ENCODE measurements at regions not wholly inside any gene's neighbourhood (a gene's known extent, or its start where the extent isn't known, plus 50 kb on each side); places are given as distances from the start of the nearest gene placed in this dataset.

GRCh38 chr2:8003462-8004075 is 678.3 kb upstream of the ID2 start:
- TF ChIP-seq, protein P1, sequence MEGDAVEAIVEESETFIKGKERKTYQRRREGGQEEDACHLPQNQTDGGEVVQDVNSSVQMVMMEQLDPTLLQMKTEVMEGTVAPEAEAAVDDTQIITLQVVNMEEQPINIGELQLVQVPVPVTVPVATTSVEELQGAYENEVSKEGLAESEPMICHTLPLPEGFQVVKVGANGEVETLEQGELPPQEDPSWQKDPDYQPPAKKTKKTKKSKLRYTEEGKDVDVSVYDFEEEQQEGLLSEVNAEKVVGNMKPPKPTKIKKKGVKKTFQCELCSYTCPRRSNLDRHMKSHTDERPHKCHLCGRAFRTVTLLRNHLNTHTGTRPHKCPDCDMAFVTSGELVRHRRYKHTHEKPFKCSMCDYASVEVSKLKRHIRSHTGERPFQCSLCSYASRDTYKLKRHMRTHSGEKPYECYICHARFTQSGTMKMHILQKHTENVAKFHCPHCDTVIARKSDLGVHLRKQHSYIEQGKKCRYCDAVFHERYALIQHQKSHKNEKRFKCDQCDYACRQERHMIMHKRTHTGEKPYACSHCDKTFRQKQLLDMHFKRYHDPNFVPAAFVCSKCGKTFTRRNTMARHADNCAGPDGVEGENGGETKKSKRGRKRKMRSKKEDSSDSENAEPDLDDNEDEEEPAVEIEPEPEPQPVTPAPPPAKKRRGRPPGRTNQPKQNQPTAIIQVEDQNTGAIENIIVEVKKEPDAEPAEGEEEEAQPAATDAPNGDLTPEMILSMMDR (conservative IDR thresholded peaks at IDR 0.05; ENCODE audit: low read length), result no peak
- TF ChIP-seq EZH2phosphoT487 (IDR thresholded peaks at IDR 0.05; ENCODE audit: borderline replicate concordance), result no peak

Data from Loucy (cell line).